GM12891 (cell line): ENCODE measurements at regions not wholly inside any gene's neighbourhood (a gene's known extent, or its start where the extent isn't known, plus 50 kb on each side); places are given as distances from the start of the nearest gene placed in this dataset.

ENCODE experiments used
- POLR2A ChIP-seq: IDR thresholded peaks from 2 replicates; pipeline ENCODE4 v1.6.1; 2011; ENCODE audit warnings: low read depth, low read length, control low read depth
- POLR2AphosphoS5 ChIP-seq: IDR thresholded peaks from 2 replicates; pipeline ENCODE4 v1.6.1; 2011; ENCODE audit warnings: low read depth, low read length, control low read depth
- SPI1 ChIP-seq: IDR thresholded peaks from 2 replicates; pipeline ENCODE4 v1.6.1; 2011; ENCODE audit warnings: low read depth, low read length, control low read depth
- TAF1 ChIP-seq: IDR thresholded peaks from 2 replicates; pipeline ENCODE4 v1.6.1; 2011; ENCODE audit warnings: low read depth, low read length, control low read depth

GRCh38 chr5:13609504-13609903 lies 335.0 kb downstream of the DNAH5 start:
- TF ChIP-seq POLR2AphosphoS5, result no peak
- TF ChIP-seq POLR2A, result no peak
- TF ChIP-seq TAF1, result no peak
- TF ChIP-seq SPI1, result no peak
